Mammary epithelial cell (primary cell): ENCODE measurements at regions not wholly inside any gene's neighbourhood (a gene's known extent, or its start where the extent isn't known, plus 50 kb on each side); places are given as distances from the start of the nearest gene placed in this dataset.

ENCODE experiments used
- CTCF ChIP-seq, 2 donors: IDR thresholded peaks in 1 of 2; conservative IDR thresholded peaks in 1 of 2; 2 replicates each; pipeline ENCODE4 v1.5.1; 2011 to 2012; ENCODE audit warnings: inconsistent platforms in 2 of 2, low read length in 2 of 2, mild to moderate bottlenecking in 2 of 2, control low read depth in 1 of 2, low read depth in 1 of 2; ENCODE audit not compliant: insufficient read depth in 1 of 2; ENCODE audit errors: extremely low read depth in 1 of 2
- EZH2 ChIP-seq: IDR thresholded peaks from 2 replicates; pipeline ENCODE4 v1.6.1; 2012; ENCODE audit warnings: low read length, inconsistent platforms, borderline replicate concordance

DNA sequence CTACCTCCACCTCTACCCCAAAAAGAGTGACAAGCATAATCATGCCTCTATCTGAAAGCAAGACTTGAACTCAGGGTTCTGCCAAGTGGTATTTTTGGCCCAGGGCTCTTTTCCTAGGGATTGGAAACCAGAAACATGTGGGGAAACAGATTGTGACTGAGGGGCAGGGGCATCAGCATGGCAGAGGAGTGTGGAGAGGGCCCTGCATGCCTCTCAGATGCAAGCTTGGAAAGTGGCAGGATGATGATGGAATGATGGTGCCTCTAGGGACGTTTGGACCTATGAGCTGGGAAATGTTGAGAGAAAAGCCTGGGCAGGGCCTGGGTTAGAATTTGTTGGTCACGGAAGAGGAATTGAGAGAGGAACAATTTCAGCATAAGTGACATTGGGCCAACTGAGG is 78.4 kb upstream of the LEP start:
- no peak for TF ChIP-seq CTCF (conservative IDR thresholded peaks at IDR 0.05 in 1 of 2, IDR thresholded peaks at IDR 0.05 in 1 of 2; ENCODE audit: extremely low read depth in 1 of 2, insufficient read depth in 1 of 2, low read depth in 1 of 2, low read length in 2 of 2)
- TF ChIP-seq EZH2: no peak
